Ishikawa (cell line): ENCODE measurements at regions not wholly inside any gene's neighbourhood (a gene's known extent, or its start where the extent isn't known, plus 50 kb on each side); places are given as distances from the start of the nearest gene placed in this dataset.

Source experiments
- CEBPB ChIP-seq: IDR thresholded peaks from 2 replicates; pipeline ENCODE4 v1.6.1; 2012
- CREB1 ChIP-seq: IDR thresholded peaks from 2 replicates; pipeline ENCODE4 v1.6.1; 2012; ENCODE audit warnings: low read depth
- EGR1 ChIP-seq: IDR thresholded peaks from 2 replicates; pipeline ENCODE4 v1.6.1; 2012
- EP300 ChIP-seq: IDR thresholded peaks from 2 replicates; pipeline ENCODE4 v1.6.1; 2012; ENCODE audit warnings: borderline replicate concordance
- FOXM1 ChIP-seq: IDR thresholded peaks from 2 replicates; pipeline ENCODE4 v1.6.1; 2012; ENCODE audit warnings: low read depth, borderline replicate concordance
- NFIC ChIP-seq: IDR thresholded peaks from 2 replicates; pipeline ENCODE4 v1.6.1; 2012
- RAD21 ChIP-seq: IDR thresholded peaks from 2 replicates; pipeline ENCODE4 v1.6.1; 2012; ENCODE audit warnings: low read depth
- TAF1 ChIP-seq: IDR thresholded peaks from 2 replicates; pipeline ENCODE4 v1.6.1; 2012; ENCODE audit warnings: low read depth, mild to moderate bottlenecking
- TCF12 ChIP-seq: IDR thresholded peaks from 2 replicates; pipeline ENCODE4 v1.6.1; 2012; ENCODE audit warnings: low read depth
- TEAD4 ChIP-seq: IDR thresholded peaks from 2 replicates; pipeline ENCODE4 v1.6.1; 2012
- YY1 ChIP-seq: IDR thresholded peaks from 2 replicates; pipeline ENCODE4 v1.6.1; 2012; ENCODE audit warnings: low read depth
- ZBTB7A ChIP-seq: IDR thresholded peaks from 2 replicates; pipeline ENCODE4 v1.6.1; 2012; ENCODE audit warnings: low read depth
- TF ChIP-seq, protein P1 (sequence below): IDR thresholded peaks from 2 replicates; pipeline ENCODE4 v1.6.1; 2012
- TF ChIP-seq, protein P2 (sequence below): IDR thresholded peaks from 2 replicates; pipeline ENCODE4 v1.6.1; 2012; ENCODE audit warnings: low read depth, mild to moderate bottlenecking
- TF ChIP-seq, protein P3 (sequence below): IDR thresholded peaks from 2 replicates; pipeline ENCODE4 v1.6.1; 2012

DNA sequence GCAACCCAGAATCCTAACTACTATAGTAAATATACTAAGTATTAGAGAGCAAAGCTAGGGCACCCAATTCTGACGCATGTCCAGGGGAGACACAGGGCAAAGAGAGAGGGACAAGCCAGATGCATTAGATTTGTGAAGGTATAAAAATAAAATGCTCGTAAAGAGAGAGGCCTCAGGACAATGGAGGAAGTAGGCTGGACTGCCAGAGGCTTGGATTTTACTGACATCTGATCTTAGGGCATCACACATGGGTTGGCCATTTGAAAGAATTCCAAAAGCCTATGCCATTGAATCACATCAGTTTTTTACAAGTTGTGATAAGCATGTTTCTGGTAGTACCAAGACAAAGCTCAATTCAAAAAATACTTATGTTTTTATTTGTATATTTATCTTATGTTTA, 149.3 kb upstream of the MSX2 start:
- TF ChIP-seq FOXM1: no peak
- TF ChIP-seq TCF12: no peak
- TF ChIP-seq TAF1: no peak
- no peak for TF ChIP-seq CREB1
- TF ChIP-seq, protein P1, sequence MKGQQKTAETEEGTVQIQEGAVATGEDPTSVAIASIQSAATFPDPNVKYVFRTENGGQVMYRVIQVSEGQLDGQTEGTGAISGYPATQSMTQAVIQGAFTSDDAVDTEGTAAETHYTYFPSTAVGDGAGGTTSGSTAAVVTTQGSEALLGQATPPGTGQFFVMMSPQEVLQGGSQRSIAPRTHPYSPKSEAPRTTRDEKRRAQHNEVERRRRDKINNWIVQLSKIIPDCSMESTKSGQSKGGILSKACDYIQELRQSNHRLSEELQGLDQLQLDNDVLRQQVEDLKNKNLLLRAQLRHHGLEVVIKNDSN: no peak
- TF ChIP-seq NFIC: no peak
- TF ChIP-seq YY1: no peak
- TF ChIP-seq CEBPB: no peak
- TF ChIP-seq ZBTB7A: no peak
- TF ChIP-seq, protein P2, sequence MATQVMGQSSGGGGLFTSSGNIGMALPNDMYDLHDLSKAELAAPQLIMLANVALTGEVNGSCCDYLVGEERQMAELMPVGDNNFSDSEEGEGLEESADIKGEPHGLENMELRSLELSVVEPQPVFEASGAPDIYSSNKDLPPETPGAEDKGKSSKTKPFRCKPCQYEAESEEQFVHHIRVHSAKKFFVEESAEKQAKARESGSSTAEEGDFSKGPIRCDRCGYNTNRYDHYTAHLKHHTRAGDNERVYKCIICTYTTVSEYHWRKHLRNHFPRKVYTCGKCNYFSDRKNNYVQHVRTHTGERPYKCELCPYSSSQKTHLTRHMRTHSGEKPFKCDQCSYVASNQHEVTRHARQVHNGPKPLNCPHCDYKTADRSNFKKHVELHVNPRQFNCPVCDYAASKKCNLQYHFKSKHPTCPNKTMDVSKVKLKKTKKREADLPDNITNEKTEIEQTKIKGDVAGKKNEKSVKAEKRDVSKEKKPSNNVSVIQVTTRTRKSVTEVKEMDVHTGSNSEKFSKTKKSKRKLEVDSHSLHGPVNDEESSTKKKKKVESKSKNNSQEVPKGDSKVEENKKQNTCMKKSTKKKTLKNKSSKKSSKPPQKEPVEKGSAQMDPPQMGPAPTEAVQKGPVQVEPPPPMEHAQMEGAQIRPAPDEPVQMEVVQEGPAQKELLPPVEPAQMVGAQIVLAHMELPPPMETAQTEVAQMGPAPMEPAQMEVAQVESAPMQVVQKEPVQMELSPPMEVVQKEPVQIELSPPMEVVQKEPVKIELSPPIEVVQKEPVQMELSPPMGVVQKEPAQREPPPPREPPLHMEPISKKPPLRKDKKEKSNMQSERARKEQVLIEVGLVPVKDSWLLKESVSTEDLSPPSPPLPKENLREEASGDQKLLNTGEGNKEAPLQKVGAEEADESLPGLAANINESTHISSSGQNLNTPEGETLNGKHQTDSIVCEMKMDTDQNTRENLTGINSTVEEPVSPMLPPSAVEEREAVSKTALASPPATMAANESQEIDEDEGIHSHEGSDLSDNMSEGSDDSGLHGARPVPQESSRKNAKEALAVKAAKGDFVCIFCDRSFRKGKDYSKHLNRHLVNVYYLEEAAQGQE: no peak
- no peak for TF ChIP-seq RAD21
- TF ChIP-seq TEAD4: no peak
- TF ChIP-seq EP300: no peak
- TF ChIP-seq, protein P3, sequence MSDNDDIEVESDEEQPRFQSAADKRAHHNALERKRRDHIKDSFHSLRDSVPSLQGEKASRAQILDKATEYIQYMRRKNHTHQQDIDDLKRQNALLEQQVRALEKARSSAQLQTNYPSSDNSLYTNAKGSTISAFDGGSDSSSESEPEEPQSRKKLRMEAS: no peak
- no peak for TF ChIP-seq EGR1

DNA sequence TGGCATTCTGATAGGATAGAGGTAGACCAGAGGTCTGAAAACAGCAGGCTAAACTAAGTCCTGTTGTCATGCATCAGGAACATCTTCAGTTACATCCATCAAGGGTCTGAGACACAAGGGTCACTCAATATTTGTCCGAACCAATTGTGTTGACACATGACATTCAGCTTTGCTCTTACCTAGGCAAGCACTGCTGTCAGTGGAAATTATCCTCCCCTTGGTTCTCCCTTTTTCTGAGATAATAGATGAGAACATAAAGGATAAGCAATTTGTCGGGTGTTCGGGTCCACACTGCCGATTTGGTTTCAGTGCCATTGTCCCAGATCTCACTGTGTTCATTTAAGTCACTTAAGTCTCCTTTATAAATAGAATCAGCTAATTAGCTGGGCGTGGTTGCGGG, 148.3 kb upstream of the MSX2 start:
- TF ChIP-seq, protein P1: no peak
- TF ChIP-seq TCF12 (no peak), YY1 (no peak), EP300 (no peak), EGR1 (no peak), FOXM1 (no peak), CREB1 (no peak), TAF1 (no peak)
- TF ChIP-seq, protein P3: no peak
- TF ChIP-seq, protein P2: no peak

DNA sequence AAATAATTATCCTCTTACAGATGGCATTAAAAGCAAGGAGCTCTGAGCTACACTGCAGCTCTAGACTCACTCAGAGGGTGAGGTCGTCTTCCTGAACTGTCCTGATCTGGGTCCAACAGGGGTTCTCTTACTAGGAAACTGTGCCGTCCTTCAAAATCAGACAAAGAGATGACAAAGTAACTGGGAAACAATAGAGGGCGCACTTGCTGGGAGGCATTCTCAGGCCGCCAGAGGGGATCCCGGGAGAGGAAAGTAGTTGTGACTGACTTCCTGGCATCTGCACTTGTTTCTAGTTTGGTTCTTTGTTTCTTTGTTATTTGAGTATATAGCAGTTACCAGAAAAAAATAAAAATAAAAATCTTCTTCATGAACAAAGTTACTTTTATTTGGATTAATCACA, 142.9 kb upstream of the MSX2 start:
- no peak for TF ChIP-seq EGR1
- TF ChIP-seq CEBPB: no peak
- TF ChIP-seq FOXM1: no peak
- TF ChIP-seq TEAD4: no peak
- TF ChIP-seq TAF1: no peak
- TF ChIP-seq, protein P1: no peak
- no peak for TF ChIP-seq ZBTB7A
- no peak for TF ChIP-seq TCF12

DNA sequence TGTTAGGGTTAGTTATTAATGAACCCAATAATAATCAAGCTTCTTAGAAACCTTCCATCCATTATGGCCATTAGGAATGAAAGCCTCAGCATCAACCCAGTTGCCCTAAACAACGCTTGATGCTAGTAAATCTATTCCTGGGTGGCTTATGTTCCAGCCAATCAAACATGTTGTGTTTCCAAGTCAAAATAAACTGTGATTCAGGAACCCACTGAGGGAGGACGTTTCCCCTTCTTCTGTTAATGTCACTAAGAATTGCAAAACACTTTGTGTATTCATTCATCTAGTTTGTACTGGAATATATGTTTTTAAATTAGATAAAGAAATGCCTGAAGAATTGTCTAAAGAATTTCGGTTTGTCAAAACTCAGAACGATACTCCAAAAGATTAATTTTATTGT, 142.5 kb upstream of the MSX2 start:
- TF ChIP-seq NFIC (no peak), FOXM1 (no peak), RAD21 (no peak), EP300 (no peak), EGR1 (no peak), TCF12 (no peak), TAF1 (no peak), CEBPB (no peak), TEAD4 (no peak), ZBTB7A (no peak), CREB1 (no peak), YY1 (no peak)
- TF ChIP-seq, protein P2: no peak
- TF ChIP-seq, protein P1: no peak
- TF ChIP-seq, protein P3: no peak
